ENCODE measurements at regions not wholly inside any gene's neighbourhood (a gene's known extent, or its start where the extent isn't known, plus 50 kb on each side); places are given as distances from the start of the nearest gene placed in this dataset.

- no peak overlapping the region for H3K4me3 ChIP-seq (ENCODE audit: low read depth, low read length)
- no peak for DNase-seq (ENCODE audit: low read depth)
- no peak for TF ChIP-seq CTCF (IDR thresholded peaks at IDR 0.05; ENCODE audit: control insufficient read depth, extremely low read depth, insufficient read depth)
Observed at GRCh38 chr3:46133285-46133684, 74.8 kb downstream of the CCR1 start.

- DNase-seq (ENCODE audit: low read depth): no peak
- H3K4me3 ChIP-seq (ENCODE audit: low read depth, low read length): no peak overlapping the region
- TF ChIP-seq CTCF (IDR thresholded peaks at IDR 0.05; ENCODE audit: control insufficient read depth, extremely low read depth, insufficient read depth): no peak
Observed at GRCh38 chr3:46132565-46132964, 75.5 kb downstream of the CCR1 start.

GRCh38 chr3:46131884-46132450 lies 76.1 kb downstream of the CCR1 start:
- DNase-seq (ENCODE audit: low read depth): no peak
- no peak for TF ChIP-seq CTCF (IDR thresholded peaks at IDR 0.05; ENCODE audit: control insufficient read depth, extremely low read depth, insufficient read depth)
- H3K4me3 ChIP-seq (ENCODE audit: low read depth, low read length): no peak overlapping the region

- no peak for DNase-seq (ENCODE audit: low read depth)
- no peak for TF ChIP-seq CTCF (IDR thresholded peaks at IDR 0.05; ENCODE audit: control insufficient read depth, extremely low read depth, insufficient read depth)
- H3K4me3 ChIP-seq (ENCODE audit: low read depth, low read length): no peak overlapping the region
Observed at GRCh38 chr3:46130631-46131310, 77.3 kb downstream of the CCR1 start.

- DNase-seq (ENCODE audit: low read depth): no peak
- no peak for TF ChIP-seq CTCF (IDR thresholded peaks at IDR 0.05; ENCODE audit: control insufficient read depth, extremely low read depth, insufficient read depth)
Observed at GRCh38 chr3:46129588-46130272, 78.4 kb downstream of the CCR1 start.

GRCh38 chr3:46127503-46127902 lies 80.6 kb downstream of the CCR1 start:
- DNase-seq (ENCODE audit: low read depth): no peak
- no peak for TF ChIP-seq CTCF (IDR thresholded peaks at IDR 0.05; ENCODE audit: control insufficient read depth, extremely low read depth, insufficient read depth)
- no peak overlapping the region for H3K4me3 ChIP-seq (ENCODE audit: low read depth, low read length)

More at GRCh38 chr3:46129588-46130272, 78.4 kb downstream of the CCR1 start:
- H3K4me3 ChIP-seq (ENCODE audit: low read depth, low read length): no peak overlapping the region

Data from LNCaP clone FGC (cell line).